OCI-LY7 (cell line): ENCODE measurements at regions not wholly inside any gene's neighbourhood (a gene's known extent, or its start where the extent isn't known, plus 50 kb on each side); places are given as distances from the start of the nearest gene placed in this dataset.

Source experiments
- BruUV-seq: library from RNA; stranded (reverse); fragments of 400-500 nt; replicated peaks from 2 replicates; lab custom pipeline; 2021; lab: Mats Ljungman, UMichigan
- CTCF ChIA-PET: fragments of 300-600 bp; sonication (Branson Sonifier 250); formaldehyde crosslinking; loops from one replicate; lab custom pipeline; 2022; ENCODE audit warnings: antibody characterized with exemption; ENCODE audit not compliant: unreplicated experiment; lab: Charles Lee
- POLR2A ChIA-PET: fragments of 300-600 bp; sonication (Branson Sonifier 250); formaldehyde crosslinking; loops from one replicate; lab custom pipeline; 2022; ENCODE audit warnings: antibody characterized with exemption; lab: Charles Lee
- DNase-seq: peaks from one replicate; pipeline ENCODE4 v3.0.0-alpha.2; 2015; ENCODE audit warnings: low spot score
- H2AFZ ChIP-seq: fragments of 200-600 bp; sonication (generic), shearing (Covaris generic); 2 replicates; pipeline ENCODE4 v1.6.1; 2014; ENCODE audit warnings: mild to moderate bottlenecking, antibody characterized with exemption, low read length, moderate library complexity
- H3K27ac ChIP-seq: fragments of 200-600 bp; sonication (generic); 2 replicates; pipeline ENCODE4 v1.5.1; 2014; ENCODE audit warnings: mixed run types, low read depth, mild to moderate bottlenecking, moderate library complexity, low read length, inconsistent platforms; ENCODE audit not compliant: poor library complexity, severe bottlenecking
- H3K36me3 ChIP-seq: fragments of 200-600 bp; sonication (generic); 2 replicates; pipeline ENCODE4 v1.6.1; 2014; ENCODE audit warnings: mild to moderate bottlenecking, antibody characterized with exemption, low read length, moderate library complexity, mixed read lengths; ENCODE audit not compliant: insufficient read depth
- H3K4me1 ChIP-seq: fragments of 200-600 bp; sonication (generic); 2 replicates; pipeline ENCODE4 v1.5.1; 2014; ENCODE audit warnings: mild to moderate bottlenecking, low read length; ENCODE audit not compliant: insufficient read depth, poor library complexity, severe bottlenecking
- H3K4me2 ChIP-seq: fragments of 200-600 bp; sonication (generic); 2 replicates; pipeline ENCODE4 v1.6.1; 2014; ENCODE audit warnings: mild to moderate bottlenecking, low read length
- H3K4me3 ChIP-seq: fragments of 200-600 bp; sonication (generic); 2 replicates; pipeline ENCODE4 v1.5.1; 2014; ENCODE audit warnings: mild to moderate bottlenecking, low read depth, low read length; ENCODE audit not compliant: poor library complexity, severe bottlenecking
- H3K79me2 ChIP-seq: fragments of 200-600 bp; sonication (generic); 2 replicates; pipeline ENCODE4 v1.6.1; 2016; ENCODE audit warnings: low read depth, mild to moderate bottlenecking, low read length, moderate library complexity, mixed read lengths; ENCODE audit not compliant: insufficient read depth
- H3K9me2 ChIP-seq: fragments of 200-600 bp; sonication (generic); 2 replicates; pipeline ENCODE4 v1.6.1; 2016; ENCODE audit warnings: mild to moderate bottlenecking, low read length, mixed read lengths; ENCODE audit not compliant: insufficient read depth
- H3K9me3 ChIP-seq: fragments of 200-600 bp; sonication (generic); 2 replicates; pipeline ENCODE4 v1.6.1; 2014; ENCODE audit warnings: mild to moderate bottlenecking, mixed run types, low read length, mixed read lengths
- H4K20me1 ChIP-seq: fragments of 200-600 bp; sonication (generic); 2 replicates; pipeline ENCODE4 v1.6.1; 2014; ENCODE audit warnings: mild to moderate bottlenecking, antibody characterized with exemption, low read length, moderate library complexity, mixed read lengths; ENCODE audit not compliant: insufficient read depth
- EZH2phosphoT487 ChIP-seq: fragments of 200-600 bp; sonication (generic); IDR thresholded peaks from 2 replicates; pipeline ENCODE4 v1.6.1; 2018; ENCODE audit warnings: low read depth, borderline replicate concordance, mild to moderate bottlenecking, mixed run types, antibody characterized with exemption, low read length, moderate library complexity, mixed read lengths
- intact Hi-C: fragments of 100-400 bp; cut with micrococcal nuclease; formaldehyde crosslinking; loops from one replicate; pipeline ENCODE4 v1.10.0; 2022; ENCODE audit not compliant: unreplicated experiment
- TF ChIP-seq, protein P1 (sequence below): fragments of 200-600 bp; sonication (generic); conservative IDR thresholded peaks from 2 replicates; pipeline ENCODE4 v1.5.1; 2014; ENCODE audit warnings: mild to moderate bottlenecking, antibody characterized with exemption, low read length, moderate library complexity, mixed read lengths

DNA sequence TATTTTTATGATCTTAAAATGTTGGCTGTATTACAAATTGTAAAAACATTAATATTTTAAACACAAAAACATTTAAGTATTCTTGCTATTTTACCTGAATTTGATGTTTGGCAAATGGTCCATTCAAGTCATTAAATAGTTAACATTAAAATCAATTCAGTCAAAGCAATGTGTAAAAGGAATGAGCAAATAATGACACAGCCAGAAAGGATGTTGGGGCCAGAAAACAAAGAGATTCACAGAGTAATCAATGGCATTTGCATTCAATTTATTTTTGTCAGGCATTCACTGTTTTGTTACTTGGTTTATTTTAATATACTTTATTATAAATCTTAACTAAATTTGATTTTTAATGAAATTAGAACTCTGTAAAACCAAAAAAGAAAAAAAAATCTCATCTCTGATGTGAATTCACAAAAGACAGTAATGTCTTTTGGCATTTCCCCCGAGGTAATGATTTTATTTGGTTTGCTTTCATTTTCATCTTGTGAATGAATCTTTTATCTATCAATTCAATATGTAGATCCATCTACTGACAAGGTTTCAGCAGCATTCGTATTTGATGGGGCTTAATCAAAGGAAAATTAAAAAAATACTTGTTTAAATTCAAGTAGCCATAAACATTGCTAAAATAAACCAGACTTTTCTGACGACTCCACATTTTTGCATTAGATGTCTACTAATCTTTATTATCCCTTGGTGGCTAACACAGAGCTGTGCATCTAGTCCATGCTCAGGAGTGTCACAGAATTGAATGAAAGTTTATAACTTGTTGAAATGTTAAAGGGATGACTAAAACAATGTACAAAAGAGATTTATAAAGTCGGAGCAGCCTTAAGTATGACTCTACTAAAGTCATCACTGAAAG lies 866.7 kb upstream of the GJE1 start:
- no peak for DNase-seq
- Histone ChIP-seq H2AFZ (no peak overlapping the region), H4K20me1 (no peaks in the 10 kb centered on the region), H3K4me2 (peak overlapping the region; percentile 45; the same call in 1 of the 2 replicates), H3K36me3 (no peaks in the 10 kb centered on the region), H3K79me2 (no peaks in the 10 kb centered on the region), H3K9me2 (no peaks in the 10 kb centered on the region), H3K9me3 (no peaks in the 10 kb centered on the region), H3K4me1 (no peaks in the 10 kb centered on the region), H3K27ac (no peak overlapping the region), H3K4me3 (no peak overlapping the region)
- CTCF ChIA-PET = no interaction called here
- intact Hi-C loops = no loop called here
- TF ChIP-seq EZH2phosphoT487 = no peak
- TF ChIP-seq, protein P1, sequence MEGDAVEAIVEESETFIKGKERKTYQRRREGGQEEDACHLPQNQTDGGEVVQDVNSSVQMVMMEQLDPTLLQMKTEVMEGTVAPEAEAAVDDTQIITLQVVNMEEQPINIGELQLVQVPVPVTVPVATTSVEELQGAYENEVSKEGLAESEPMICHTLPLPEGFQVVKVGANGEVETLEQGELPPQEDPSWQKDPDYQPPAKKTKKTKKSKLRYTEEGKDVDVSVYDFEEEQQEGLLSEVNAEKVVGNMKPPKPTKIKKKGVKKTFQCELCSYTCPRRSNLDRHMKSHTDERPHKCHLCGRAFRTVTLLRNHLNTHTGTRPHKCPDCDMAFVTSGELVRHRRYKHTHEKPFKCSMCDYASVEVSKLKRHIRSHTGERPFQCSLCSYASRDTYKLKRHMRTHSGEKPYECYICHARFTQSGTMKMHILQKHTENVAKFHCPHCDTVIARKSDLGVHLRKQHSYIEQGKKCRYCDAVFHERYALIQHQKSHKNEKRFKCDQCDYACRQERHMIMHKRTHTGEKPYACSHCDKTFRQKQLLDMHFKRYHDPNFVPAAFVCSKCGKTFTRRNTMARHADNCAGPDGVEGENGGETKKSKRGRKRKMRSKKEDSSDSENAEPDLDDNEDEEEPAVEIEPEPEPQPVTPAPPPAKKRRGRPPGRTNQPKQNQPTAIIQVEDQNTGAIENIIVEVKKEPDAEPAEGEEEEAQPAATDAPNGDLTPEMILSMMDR = no peak
- POLR2A ChIA-PET = no interaction called here
- BruUV-seq = no TSS peak

DNA sequence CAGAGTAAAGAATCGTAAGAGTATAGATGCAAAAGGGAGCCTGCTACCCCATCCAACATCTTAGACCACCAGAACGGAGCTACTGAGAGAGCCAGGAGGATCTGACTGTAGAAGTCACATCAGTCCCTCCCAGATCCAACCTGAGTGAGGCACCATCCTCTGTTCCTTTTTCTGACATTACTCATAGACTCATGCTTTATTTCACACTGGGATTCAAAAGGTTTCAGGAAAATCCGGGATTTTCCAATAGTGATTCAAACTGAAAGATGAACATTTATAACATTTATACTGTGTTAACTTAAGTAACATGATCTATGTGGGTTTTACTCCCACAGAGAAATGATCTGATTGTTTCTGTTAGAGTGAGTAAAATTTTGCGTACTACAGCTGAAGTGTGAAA lies 868.6 kb upstream of the GJE1 start:
- ChIA-PET POLR2A (no interaction called here), CTCF (no interaction called here)
- Histone ChIP-seq H3K4me1 (no peaks in the 10 kb centered on the region), H3K4me3 (no peak overlapping the region), H3K4me2 (no peak overlapping the region), H3K9me2 (no peaks in the 10 kb centered on the region), H3K27ac (no peak overlapping the region), H3K79me2 (no peaks in the 10 kb centered on the region), H3K9me3 (no peaks in the 10 kb centered on the region), H2AFZ (no peak overlapping the region), H3K36me3 (no peaks in the 10 kb centered on the region), H4K20me1 (no peaks in the 10 kb centered on the region)
- TF ChIP-seq, protein P1 = no peak
- no peak for TF ChIP-seq EZH2phosphoT487
- BruUV-seq = no TSS peak
- DNase-seq = no peak
- intact Hi-C loops = no loop called here

DNA sequence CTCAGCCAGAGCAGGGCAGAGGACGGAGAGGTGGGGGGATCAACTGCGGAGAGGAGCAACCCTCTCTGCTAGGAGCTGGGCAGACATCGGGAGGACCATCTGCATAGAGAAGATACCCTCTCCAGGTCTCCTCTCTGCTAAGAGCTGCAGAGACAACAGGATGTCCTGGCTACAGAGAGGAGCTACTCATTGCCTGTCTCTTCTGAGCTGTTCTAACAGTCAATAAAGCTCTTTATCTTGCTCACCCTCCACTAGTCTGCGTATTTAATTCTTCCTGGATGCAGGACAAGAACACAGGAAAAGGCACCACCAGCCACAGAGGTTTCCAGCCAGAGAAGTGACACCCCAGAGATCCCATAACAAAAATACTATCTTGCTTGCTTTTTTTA lies 871.1 kb upstream of the GJE1 start:
- Histone ChIP-seq H3K79me2 (no peaks in the 10 kb centered on the region), H3K9me3 (no peaks in the 10 kb centered on the region), H3K27ac (no peak overlapping the region), H3K36me3 (no peaks in the 10 kb centered on the region), H3K4me1 (no peaks in the 10 kb centered on the region), H2AFZ (no peak overlapping the region), H3K4me3 (no peak overlapping the region), H4K20me1 (no peaks in the 10 kb centered on the region), H3K9me2 (no peaks in the 10 kb centered on the region), H3K4me2 (no peak overlapping the region)
- DNase-seq = no peak
- CTCF ChIA-PET = no interaction called here
- POLR2A ChIA-PET = interaction anchor here (0.6 to 1.6 kb wide), 4 partner anchors 10 to 1217 kb away, joined by 3 to 5 read pairs (median 4); no protein-coding TSS in a partner anchor
- TF ChIP-seq, protein P1 = no peak
- no peak for TF ChIP-seq EZH2phosphoT487
- intact Hi-C loops = no loop called here
- BruUV-seq = no TSS peak
